ENCODE measurements at regions not wholly inside any gene's neighbourhood (a gene's known extent, or its start where the extent isn't known, plus 50 kb on each side); places are given as distances from the start of the nearest gene placed in this dataset.

DNA sequence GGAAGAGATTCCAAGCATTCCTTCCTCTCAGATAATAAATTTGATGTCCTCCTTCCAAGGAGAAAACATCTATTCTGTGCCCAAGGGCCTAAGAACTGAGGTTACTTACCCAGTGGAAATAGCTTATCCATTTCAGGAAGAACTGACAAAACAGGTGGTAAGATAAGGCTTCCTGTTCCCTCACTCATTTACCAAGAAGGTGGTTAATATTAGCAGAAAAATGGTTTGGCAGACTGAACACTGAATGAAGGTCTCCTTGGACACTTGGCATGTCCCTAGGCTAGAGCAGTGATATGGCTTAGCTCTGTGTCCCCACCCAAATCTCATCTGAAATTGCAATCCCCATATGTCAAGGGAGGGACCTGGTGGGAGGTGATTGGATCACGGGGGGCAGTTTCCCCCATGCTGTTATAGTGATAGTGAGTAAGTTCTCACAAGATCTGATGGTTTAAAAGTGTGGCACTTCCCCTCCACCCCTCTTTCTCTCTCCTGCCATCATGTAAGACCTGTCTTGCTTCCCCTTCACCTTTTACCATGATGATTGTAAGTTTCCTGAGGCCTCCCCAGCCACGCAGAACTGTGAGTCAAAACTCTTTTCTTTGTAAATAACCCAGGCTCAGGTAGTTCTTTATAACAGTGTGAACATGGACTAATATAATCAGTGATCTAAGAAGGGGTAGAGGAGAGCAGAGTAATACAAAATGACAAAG, 127.4 kb downstream of the ST8SIA2 start:
- Mint-ChIP-seq H3K9me3 (ENCODE audit: low read depth) (no peaks in the 10 kb centered on the region), H3K27me3 (peaks cover 6% of the 10 kb centered on the region), H3K36me3 (ENCODE audit: insufficient read depth) (no peaks in the 10 kb centered on the region), H3K4me1 (ENCODE audit: low read depth) (peaks cover 9% of the 10 kb centered on the region), H3K4me3 (ENCODE audit: low read depth) (no peak overlapping the region), H3K27ac (no peak overlapping the region)
- TF ChIP-seq, protein P1, sequence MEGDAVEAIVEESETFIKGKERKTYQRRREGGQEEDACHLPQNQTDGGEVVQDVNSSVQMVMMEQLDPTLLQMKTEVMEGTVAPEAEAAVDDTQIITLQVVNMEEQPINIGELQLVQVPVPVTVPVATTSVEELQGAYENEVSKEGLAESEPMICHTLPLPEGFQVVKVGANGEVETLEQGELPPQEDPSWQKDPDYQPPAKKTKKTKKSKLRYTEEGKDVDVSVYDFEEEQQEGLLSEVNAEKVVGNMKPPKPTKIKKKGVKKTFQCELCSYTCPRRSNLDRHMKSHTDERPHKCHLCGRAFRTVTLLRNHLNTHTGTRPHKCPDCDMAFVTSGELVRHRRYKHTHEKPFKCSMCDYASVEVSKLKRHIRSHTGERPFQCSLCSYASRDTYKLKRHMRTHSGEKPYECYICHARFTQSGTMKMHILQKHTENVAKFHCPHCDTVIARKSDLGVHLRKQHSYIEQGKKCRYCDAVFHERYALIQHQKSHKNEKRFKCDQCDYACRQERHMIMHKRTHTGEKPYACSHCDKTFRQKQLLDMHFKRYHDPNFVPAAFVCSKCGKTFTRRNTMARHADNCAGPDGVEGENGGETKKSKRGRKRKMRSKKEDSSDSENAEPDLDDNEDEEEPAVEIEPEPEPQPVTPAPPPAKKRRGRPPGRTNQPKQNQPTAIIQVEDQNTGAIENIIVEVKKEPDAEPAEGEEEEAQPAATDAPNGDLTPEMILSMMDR (IDR thresholded peaks at IDR 0.05; ENCODE audit: unreplicated experiment) = no peak
- no peak for DNase-seq (ENCODE audit: low spot score, unreplicated experiment)

DNA sequence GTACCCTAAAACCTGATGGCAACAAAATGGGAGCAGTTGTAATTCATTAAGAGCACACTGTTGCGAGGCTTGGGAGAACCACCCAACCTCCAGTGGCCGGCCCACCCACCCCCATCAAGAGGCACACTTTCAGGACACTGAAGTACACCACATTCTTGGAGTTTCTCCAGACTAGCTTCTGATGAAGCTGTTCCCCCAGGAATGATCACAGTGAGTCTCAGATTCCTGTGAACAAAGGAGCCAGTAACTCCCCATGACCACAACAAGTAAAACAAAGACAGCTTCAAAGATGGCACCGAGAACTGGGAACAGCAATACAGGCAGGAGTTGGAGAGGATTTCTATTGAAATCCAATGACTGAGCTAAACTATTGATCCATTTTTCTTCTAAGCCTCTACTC, 126.0 kb downstream of the ST8SIA2 start:
- Mint-ChIP-seq H3K36me3 (ENCODE audit: insufficient read depth) (no peaks in the 10 kb centered on the region), H3K9me3 (ENCODE audit: low read depth) (no peaks in the 10 kb centered on the region), H3K27ac (no peak overlapping the region), H3K4me1 (ENCODE audit: low read depth) (peaks cover 5% of the 10 kb centered on the region), H3K4me3 (ENCODE audit: low read depth) (no peak overlapping the region), H3K27me3 (peaks cover 14% of the 10 kb centered on the region)
- TF ChIP-seq, protein P1 (IDR thresholded peaks at IDR 0.05; ENCODE audit: unreplicated experiment) = no peak
- no peak for DNase-seq (ENCODE audit: low spot score, unreplicated experiment)

Measured in progenitor cell of endocrine pancreas (in vitro differentiated cells).